Nephron progenitor cell (in vitro differentiated cells): ENCODE measurements at regions not wholly inside any gene's neighbourhood (a gene's known extent, or its start where the extent isn't known, plus 50 kb on each side); places are given as distances from the start of the nearest gene placed in this dataset.

ENCODE experiments used
- DNase-seq: peaks from one replicate; pipeline ENCODE4 v3.0.0; 2021
- H3K27ac Mint-ChIP-seq: 2 replicates; pipeline ENCODE4 v1.8.0; 2021; ENCODE audit warnings: mild to moderate bottlenecking, moderate library complexity, mixed read lengths
- H3K27me3 Mint-ChIP-seq: 2 replicates; pipeline ENCODE4 v1.8.0; 2021; ENCODE audit warnings: mild to moderate bottlenecking, low read depth, mixed read lengths; ENCODE audit not compliant: poor library complexity
- H3K36me3 Mint-ChIP-seq: 2 replicates; pipeline ENCODE4 v1.8.0; 2021; ENCODE audit warnings: low read depth, mixed read lengths
- H3K4me1 Mint-ChIP-seq: 2 replicates; pipeline ENCODE4 v1.8.0; 2021; ENCODE audit warnings: mixed read lengths
- H3K4me3 Mint-ChIP-seq: 2 replicates; pipeline ENCODE4 v1.8.0; 2021; ENCODE audit warnings: mild to moderate bottlenecking, moderate library complexity, mixed read lengths
- H3K9me3 Mint-ChIP-seq: 2 replicates; pipeline ENCODE4 v1.8.0; 2021; ENCODE audit warnings: mild to moderate bottlenecking, moderate library complexity, mixed read lengths
- CTCF ChIP-seq: fragments of 200-600 bp; sonication (generic); IDR thresholded peaks from 2 replicates; pipeline ENCODE4 v1.5.0; 2021; ENCODE audit warnings: antibody characterized with exemption

GRCh38 chr20:53801609-53802370 is 208.2 kb upstream of the ZNF217 start:
- TF ChIP-seq CTCF, result no peak
- no peak for DNase-seq
- H3K4me3 Mint-ChIP-seq, result no peak overlapping the region
- H3K9me3 Mint-ChIP-seq, result no peaks in the 10 kb centered on the region
- H3K27ac Mint-ChIP-seq, result no peak overlapping the region
- H3K27me3 Mint-ChIP-seq, result peaks cover 24% of the 10 kb centered on the region
- H3K4me1 Mint-ChIP-seq, result peaks cover 6% of the 10 kb centered on the region
- H3K36me3 Mint-ChIP-seq, result no peaks in the 10 kb centered on the region

GRCh38 chr20:53800883-53801604 is 207.4 kb upstream of the ZNF217 start:
- TF ChIP-seq CTCF, result no peak
- H3K36me3 Mint-ChIP-seq, result no peaks in the 10 kb centered on the region
- no peak overlapping the region for H3K4me3 Mint-ChIP-seq
- no peak overlapping the region for H3K27ac Mint-ChIP-seq
- H3K4me1 Mint-ChIP-seq, result peaks cover 5% of the 10 kb centered on the region
- H3K27me3 Mint-ChIP-seq, result peaks cover 23% of the 10 kb centered on the region
- peaks cover 1% of the 10 kb centered on the region for H3K9me3 Mint-ChIP-seq
- no peak for DNase-seq

- no peak for TF ChIP-seq CTCF
- H3K4me3 Mint-ChIP-seq, result no peak overlapping the region
- H3K27me3 Mint-ChIP-seq, result peaks cover 23% of the 10 kb centered on the region
- peaks cover 5% of the 10 kb centered on the region for H3K4me1 Mint-ChIP-seq
- no peaks in the 10 kb centered on the region for H3K36me3 Mint-ChIP-seq
- no peak for DNase-seq
- H3K27ac Mint-ChIP-seq, result no peak overlapping the region
- peaks cover 3% of the 10 kb centered on the region for H3K9me3 Mint-ChIP-seq
Measured at GRCh38 chr20:53800418-53800817, 206.8 kb upstream of the ZNF217 start.

DNA sequence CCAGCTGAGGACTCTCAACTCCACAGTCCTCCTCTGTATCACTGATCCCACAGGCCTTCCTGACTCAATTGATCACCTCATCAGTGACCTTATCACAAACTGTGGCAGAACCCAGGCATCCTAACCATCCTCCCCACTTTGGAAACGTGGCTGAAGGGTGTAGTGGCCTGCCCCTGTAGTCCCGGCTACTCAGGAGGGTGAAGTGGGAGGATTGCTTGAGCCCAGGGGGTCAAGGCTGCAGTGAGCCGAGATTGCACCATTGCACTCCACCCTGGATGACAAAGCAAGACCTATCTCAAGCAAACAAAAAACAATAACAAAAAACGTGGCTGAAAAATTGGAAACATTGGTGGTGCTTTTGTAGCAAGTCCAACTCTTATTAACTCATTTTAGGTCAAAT is 203.4 kb upstream of the ZNF217 start:
- Mint-ChIP-seq H3K27me3 (peaks cover 16% of the 10 kb centered on the region), H3K36me3 (no peaks in the 10 kb centered on the region), H3K4me3 (no peak overlapping the region), H3K9me3 (peaks cover 3% of the 10 kb centered on the region), H3K4me1 (peaks cover 9% of the 10 kb centered on the region), H3K27ac (no peak overlapping the region)
- no peak for DNase-seq
- TF ChIP-seq CTCF, result no peak

DNA sequence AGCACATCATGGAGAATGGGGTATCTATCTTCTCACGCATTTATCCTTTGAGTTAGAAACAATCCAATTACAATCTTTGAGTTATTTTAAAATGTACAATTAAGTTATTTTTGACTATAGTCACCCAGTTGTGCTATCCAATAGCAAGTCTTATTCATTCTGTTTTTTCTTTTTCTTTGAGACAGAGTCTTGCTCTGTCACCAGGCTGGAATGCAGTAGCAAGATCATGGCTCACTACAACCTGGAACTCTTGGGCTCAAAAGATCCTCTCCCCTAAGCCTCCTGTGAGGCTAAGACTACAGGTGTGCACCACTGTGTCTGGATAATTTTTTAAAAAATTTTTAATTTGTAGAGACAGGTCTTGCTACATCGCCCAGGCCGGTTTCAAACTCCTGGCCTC is 201.5 kb upstream of the ZNF217 start:
- Mint-ChIP-seq H3K36me3 (no peaks in the 10 kb centered on the region), H3K27ac (no peak overlapping the region), H3K9me3 (peaks cover 3% of the 10 kb centered on the region), H3K4me1 (peaks cover 4% of the 10 kb centered on the region), H3K4me3 (no peak overlapping the region), H3K27me3 (peaks cover 18% of the 10 kb centered on the region)
- TF ChIP-seq CTCF, result no peak
- DNase-seq, result no peak
